SW480 (cell line): ENCODE measurements at regions not wholly inside any gene's neighbourhood (a gene's known extent, or its start where the extent isn't known, plus 50 kb on each side); places are given as distances from the start of the nearest gene placed in this dataset.
A peak's percentile ranks its signal among the peaks of the same experiment; 100 is the strongest.

Experiments
- DNase-seq: peaks from one replicate; pipeline ENCODE4 v3.0.0-alpha.2; 2016; ENCODE audit warnings: low spot score

DNA sequence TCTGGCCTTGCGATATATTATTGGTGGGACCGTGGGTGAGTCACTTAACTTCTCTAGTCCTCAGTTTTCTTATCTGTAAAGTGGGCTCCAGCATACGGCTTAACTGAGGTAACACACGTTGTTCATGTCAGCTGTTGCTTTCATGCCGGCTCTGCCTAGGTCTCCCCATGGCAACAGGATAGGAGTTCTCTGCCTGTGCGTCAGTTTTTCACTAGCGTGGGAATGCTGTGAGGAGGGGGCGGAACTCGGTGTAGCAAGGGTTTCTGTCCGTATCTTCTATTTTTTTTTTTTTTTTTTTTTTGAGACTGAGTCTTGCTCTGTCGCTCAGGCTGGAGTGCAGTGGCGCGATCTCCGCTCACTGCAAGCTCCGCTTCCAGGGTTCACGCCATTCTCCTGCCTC lies 758.5 kb upstream of the RBFOX1 start:
- DNase-seq: no peak

GRCh38 chr16:6573577-6573976 lies 759.1 kb upstream of the RBFOX1 start:
- peak; percentile 10 for DNase-seq

GRCh38 chr16:6571044-6571443 lies 761.6 kb upstream of the RBFOX1 start:
- DNase-seq: no peak

GRCh38 chr16:6570530-6570929 lies 762.1 kb upstream of the RBFOX1 start:
- DNase-seq: no peak

- no peak for DNase-seq
These were observed 769.7 kb upstream of the RBFOX1 start for GRCh38 chr16:6562986-6563385.

GRCh38 chr16:6560306-6561100 lies 772.1 kb upstream of the RBFOX1 start:
- no peak for DNase-seq

GRCh38 chr16:6558661-6559060 lies 774.0 kb upstream of the RBFOX1 start:
- no peak for DNase-seq

- no peak for DNase-seq
These were observed 774.5 kb upstream of the RBFOX1 start for GRCh38 chr16:6558126-6558525.

DNA sequence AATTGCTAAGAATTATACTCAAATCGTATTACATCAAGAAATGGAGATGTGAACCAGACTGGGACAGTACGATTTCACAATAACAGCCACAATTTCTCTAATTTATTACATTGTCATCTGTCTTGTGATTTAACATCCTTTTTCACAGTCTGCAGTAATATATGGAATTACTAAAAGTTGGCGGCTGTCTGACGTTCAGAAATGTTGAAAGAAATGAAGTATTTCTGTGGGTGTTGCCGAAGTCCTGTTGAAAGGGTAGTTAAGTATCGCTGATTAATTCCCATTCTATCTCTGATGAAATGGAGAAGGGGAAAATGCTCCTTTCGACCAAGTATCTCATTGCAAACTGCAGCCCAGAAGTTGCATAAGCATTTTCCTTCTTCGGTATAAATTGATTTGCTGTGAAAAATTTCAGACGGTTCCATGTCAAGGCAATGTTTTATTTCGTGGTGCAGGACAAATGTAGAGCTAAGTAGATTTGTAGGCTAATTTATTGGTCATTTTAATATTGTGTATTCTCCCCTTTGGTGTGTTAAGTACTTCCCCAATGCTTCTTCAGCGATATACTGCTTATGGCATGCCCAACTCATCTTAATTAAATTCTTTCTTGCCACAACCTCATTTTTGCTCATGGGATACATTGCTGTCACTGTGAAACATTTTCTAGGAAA lies 775.2 kb upstream of the RBFOX1 start:
- no peak for DNase-seq

- no peak for DNase-seq
These were observed 783.2 kb upstream of the RBFOX1 start for GRCh38 chr16:6549415-6549814.

GRCh38 chr16:6548507-6548906 lies 784.1 kb upstream of the RBFOX1 start:
- no peak for DNase-seq

GRCh38 chr16:6547131-6547530 lies 785.5 kb upstream of the RBFOX1 start:
- DNase-seq: no peak

- DNase-seq: no peak
These were observed 787.3 kb upstream of the RBFOX1 start for GRCh38 chr16:6545329-6545728.

DNA sequence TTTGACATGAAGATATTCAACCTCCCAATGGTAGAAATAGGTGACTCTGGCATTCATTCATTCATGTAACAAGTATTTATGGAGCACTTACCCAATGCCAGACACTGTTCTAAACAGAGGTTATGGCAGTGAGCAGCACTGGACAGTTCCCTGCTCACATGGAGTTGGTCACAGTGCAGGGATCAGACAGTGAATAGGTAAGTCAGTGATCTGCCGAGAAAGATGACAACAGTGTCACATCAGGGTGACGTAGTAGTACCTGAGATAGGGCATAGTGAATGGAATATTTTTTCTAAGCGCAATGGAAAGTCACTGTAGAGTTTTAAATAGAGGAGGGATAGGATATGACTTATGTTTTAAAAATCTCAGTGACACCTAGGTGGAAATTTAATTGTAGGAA lies 791.4 kb upstream of the RBFOX1 start:
- DNase-seq: no peak

GRCh38 chr16:6536411-6536810 lies 796.2 kb upstream of the RBFOX1 start:
- no peak for DNase-seq

DNA sequence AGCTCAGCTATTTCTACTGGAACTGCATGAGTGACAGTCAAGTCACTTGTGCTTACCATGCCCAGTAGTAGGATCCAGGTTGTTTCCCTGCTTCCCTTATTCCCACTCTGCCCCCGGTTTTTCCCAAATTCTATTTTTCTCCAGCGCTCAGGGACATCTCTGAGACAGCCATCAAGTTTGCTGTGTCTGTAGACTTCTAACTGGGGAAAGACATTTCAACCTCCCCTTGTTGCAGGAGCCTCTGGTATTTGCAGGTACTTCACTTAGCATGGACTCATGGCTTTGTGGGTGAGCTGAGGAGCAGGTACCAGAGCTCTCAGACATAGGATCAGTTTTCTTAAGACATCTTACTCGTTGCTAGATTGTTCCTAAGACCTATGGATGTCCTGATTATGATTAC lies 801.6 kb upstream of the RBFOX1 start:
- DNase-seq: no peak

DNA sequence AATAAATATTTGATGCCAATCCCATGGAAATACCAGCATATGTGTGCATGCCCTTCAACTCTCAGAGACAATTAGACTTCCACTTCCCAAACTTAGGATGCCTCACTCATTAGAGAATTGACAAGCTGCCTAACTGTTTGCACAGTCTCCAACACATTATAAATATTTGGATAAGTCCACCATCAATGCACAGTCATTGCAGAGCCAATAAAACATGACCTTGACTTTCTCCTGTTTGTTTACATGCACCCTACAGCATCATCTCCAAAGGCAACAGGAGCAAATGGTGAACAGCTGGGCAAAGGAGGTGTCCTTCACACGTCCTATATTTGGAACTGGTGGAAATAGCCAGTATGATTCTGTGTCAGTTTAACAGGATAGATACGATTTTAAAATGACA lies 804.4 kb upstream of the RBFOX1 start:
- DNase-seq: no peak

- no peak for DNase-seq
These were observed 805.0 kb upstream of the RBFOX1 start for GRCh38 chr16:6527646-6528045.

DNA sequence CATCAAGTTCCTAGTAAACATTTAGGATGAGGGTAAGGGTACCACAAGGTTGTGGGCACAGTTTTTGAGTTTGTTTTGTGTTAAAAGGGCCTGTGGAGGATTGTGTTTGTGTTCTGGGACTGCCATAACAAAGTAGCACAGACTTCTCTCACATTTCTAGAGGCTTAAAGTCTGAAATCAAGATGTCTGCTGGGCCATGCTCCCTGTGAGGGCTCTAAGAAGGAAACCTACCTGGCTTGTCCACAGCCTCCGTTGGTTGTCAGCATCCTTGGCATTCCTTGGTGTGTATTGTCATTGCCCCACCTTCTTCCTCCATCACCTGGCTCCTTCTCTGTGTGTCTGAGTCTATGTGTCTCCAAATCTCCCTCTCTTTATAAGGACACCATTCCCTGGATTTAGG lies 808.1 kb upstream of the RBFOX1 start:
- DNase-seq: no peak

- DNase-seq: no peak
These were observed 815.5 kb upstream of the RBFOX1 start for GRCh38 chr16:6517020-6517720.

DNA sequence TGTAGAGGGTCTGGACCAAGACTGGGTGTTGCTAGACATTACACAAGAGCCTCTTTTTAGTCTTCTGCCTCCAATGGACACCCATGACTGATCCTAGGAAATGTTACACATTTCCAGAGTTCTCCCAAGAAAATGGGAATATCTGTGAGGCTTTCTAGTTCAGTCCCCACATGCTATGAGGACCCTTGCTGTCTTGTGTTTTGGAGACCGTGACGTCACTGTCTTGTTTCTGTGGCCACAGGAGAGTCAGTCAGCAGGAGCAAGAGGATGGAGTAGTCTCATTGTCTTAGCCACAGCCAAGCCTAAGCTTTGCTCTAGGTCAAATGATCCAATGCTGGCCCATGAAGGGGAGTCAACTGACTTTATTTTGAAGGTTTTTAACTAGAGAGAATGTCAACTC lies 820.1 kb upstream of the RBFOX1 start:
- DNase-seq: no peak

DNA sequence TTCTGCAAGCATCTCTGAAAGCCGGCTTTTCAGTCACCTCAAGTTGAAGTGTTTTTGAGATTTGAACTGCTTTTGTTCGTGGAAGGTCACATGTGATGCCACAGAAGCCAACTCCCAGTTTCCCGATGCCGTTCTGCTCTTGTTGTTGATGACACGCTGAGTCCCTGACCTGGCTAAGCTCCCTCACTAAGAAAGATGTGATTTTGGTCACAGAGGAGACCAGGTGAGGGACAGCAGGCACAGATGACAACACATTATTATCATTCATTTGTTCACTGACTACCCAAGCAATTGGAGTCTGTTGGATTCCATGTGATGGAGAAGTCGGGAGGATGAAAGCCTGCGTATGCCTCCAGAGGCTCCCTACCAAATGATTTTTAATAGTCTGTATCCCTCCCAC lies 822.4 kb upstream of the RBFOX1 start:
- no peak for DNase-seq

DNA sequence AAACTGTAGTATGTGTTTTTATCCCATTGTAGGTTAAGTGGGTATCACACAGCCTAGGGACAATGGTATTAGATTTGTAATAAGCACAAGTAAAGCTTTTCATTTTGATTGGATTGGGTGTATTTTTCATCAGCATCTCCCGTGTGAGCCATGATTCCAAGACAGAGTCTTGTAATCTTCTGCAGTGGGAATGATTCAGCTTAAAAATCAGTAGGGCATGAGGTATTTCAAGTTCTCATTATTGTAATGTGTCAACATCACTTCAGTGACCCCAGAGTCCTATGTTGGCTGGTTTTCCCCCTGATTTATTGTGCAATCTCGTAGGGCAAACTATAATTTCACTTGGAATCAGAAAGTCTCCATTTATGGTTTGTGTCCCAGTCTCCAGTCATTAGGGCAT lies 833.2 kb upstream of the RBFOX1 start:
- DNase-seq: no peak
